ENCODE measurements at regions not wholly inside any gene's neighbourhood (a gene's known extent, or its start where the extent isn't known, plus 50 kb on each side); places are given as distances from the start of the nearest gene placed in this dataset.

DNA sequence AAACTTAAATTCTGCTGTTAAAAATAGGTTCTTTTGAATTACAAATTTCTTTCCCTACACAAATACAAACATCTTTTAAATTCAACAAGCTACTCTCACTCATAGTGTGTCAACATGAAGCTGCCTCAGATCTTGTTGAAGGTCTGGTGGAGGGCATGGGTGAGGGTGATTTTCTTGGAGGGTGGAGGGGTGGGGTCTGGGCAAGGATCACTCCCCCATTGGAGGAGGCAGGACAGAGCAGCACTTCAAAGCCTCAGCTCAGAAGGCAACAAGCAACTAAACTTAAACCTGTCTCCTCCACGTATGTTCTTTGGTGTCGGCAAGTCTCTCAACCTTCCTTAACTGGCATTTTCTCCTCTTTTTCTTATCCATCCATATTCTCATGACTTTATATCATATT lies 730.9 kb downstream of the NR2F2 start:
- TF ChIP-seq CTCF (IDR thresholded peaks at IDR 0.05; ENCODE audit: low read depth, low read length, poor library complexity, severe bottlenecking) (no peak), EZH2phosphoT487 (IDR thresholded peaks at IDR 0.05; ENCODE audit: borderline replicate concordance, low read length) (no peak)
